Activated naive CD4-positive, alpha-beta T cell treated with anti-CD3 and anti-CD28 coated beads for 36 hours (primary cell): ENCODE measurements at regions not wholly inside any gene's neighbourhood (a gene's known extent, or its start where the extent isn't known, plus 50 kb on each side); places are given as distances from the start of the nearest gene placed in this dataset.

Experiments
- CTCF ChIA-PET: fragments of 350-600 bp; sonication (Branson Sonifier 250); formaldehyde crosslinking; loops from one replicate; lab custom pipeline; 2021; ENCODE audit warnings: antibody characterized with exemption; lab: Charles Lee
- DNase-seq: peaks from one replicate; pipeline ENCODE4 v3.0.0-alpha.2; 2020
- H3K27ac Mint-ChIP-seq: one replicate; pipeline ENCODE4 v1.8.0; 2021; ENCODE audit warnings: mild to moderate bottlenecking, mixed read lengths
- H3K27me3 Mint-ChIP-seq: one replicate; pipeline ENCODE4 v1.8.0; 2021; ENCODE audit warnings: low read depth, mixed read lengths
- H3K36me3 Mint-ChIP-seq: one replicate; pipeline ENCODE4 v1.8.0; 2021; ENCODE audit warnings: low read depth, mixed read lengths
- H3K4me1 Mint-ChIP-seq: one replicate; pipeline ENCODE4 v1.8.0; 2021; ENCODE audit warnings: low read depth, mixed read lengths
- H3K4me3 Mint-ChIP-seq: one replicate; pipeline ENCODE4 v1.8.0; 2021; ENCODE audit warnings: mild to moderate bottlenecking, moderate library complexity, mixed read lengths
- H3K9me3 Mint-ChIP-seq: one replicate; pipeline ENCODE4 v1.8.0; 2021; ENCODE audit warnings: mixed read lengths
- intact Hi-C: fragments of 100-400 bp; cut with micrococcal nuclease; formaldehyde crosslinking; loops from one replicate; pipeline ENCODE4 v1.15.1; 2023

GRCh38 chr4:112063260-112063659, 82.0 kb upstream of the FAM241A start:
- Mint-ChIP-seq H3K4me1 (no peaks in the 10 kb centered on the region), H3K9me3 (no peaks in the 10 kb centered on the region), H3K27me3 (peaks cover 13% of the 10 kb centered on the region), H3K27ac (no peak overlapping the region), H3K36me3 (no peaks in the 10 kb centered on the region), H3K4me3 (no peak overlapping the region)
- intact Hi-C loops: no loop called here
- no peak for DNase-seq
- CTCF ChIA-PET: interaction anchor here (0.6 kb wide), 1 partner anchor 522 kb away, joined by 6 read pairs; no protein-coding TSS in a partner anchor

- no peak for DNase-seq
- peaks cover 4% of the 10 kb centered on the region for H3K9me3 Mint-ChIP-seq
- H3K4me1 Mint-ChIP-seq: no peaks in the 10 kb centered on the region
- H3K27me3 Mint-ChIP-seq: peaks cover 16% of the 10 kb centered on the region
- no peak overlapping the region for H3K27ac Mint-ChIP-seq
- CTCF ChIA-PET: interaction anchor here (0.6 kb wide), 1 partner anchor 810 kb away, joined by 3 read pairs; no protein-coding TSS in a partner anchor
- no peaks in the 10 kb centered on the region for H3K36me3 Mint-ChIP-seq
- intact Hi-C loops: no loop called here
- no peak overlapping the region for H3K4me3 Mint-ChIP-seq
Measured at GRCh38 chr4:112069110-112069509, 76.1 kb upstream of the FAM241A start.

- peaks cover 8% of the 10 kb centered on the region for H3K27me3 Mint-ChIP-seq
- H3K4me1 Mint-ChIP-seq: no peaks in the 10 kb centered on the region
- CTCF ChIA-PET: interaction anchor here (1.0 to 1.1 kb wide), 2 partner anchors 105 to 302 kb away, joined by 3 read pairs; no protein-coding TSS in a partner anchor
- intact Hi-C loops: loop anchor here (10.0 kb wide), 1 partner anchor 862 kb away; no protein-coding TSS in a partner anchor
- H3K4me3 Mint-ChIP-seq: no peak overlapping the region
- H3K9me3 Mint-ChIP-seq: peaks cover 4% of the 10 kb centered on the region
- H3K27ac Mint-ChIP-seq: no peak overlapping the region
- no peaks in the 10 kb centered on the region for H3K36me3 Mint-ChIP-seq
- no peak for DNase-seq
Measured at GRCh38 chr4:112073181-112073580, 72.1 kb upstream of the FAM241A start.

GRCh38 chr4:112075129-112075753, 70.0 kb upstream of the FAM241A start:
- Mint-ChIP-seq H3K27me3 (peaks cover 3% of the 10 kb centered on the region), H3K27ac (no peak overlapping the region), H3K9me3 (peaks cover 4% of the 10 kb centered on the region), H3K4me3 (no peak overlapping the region), H3K4me1 (no peaks in the 10 kb centered on the region), H3K36me3 (no peaks in the 10 kb centered on the region)
- CTCF ChIA-PET: interaction anchor here (0.7 to 1.3 kb wide), 3 partner anchors 24 to 102 kb away, joined by 3 to 5 read pairs (median 3); no protein-coding TSS in a partner anchor
- intact Hi-C loops: loop anchor here (1.0 to 10.0 kb wide), 5 partner anchors 160 to 860 kb away; no protein-coding TSS in a partner anchor
- peak; percentile 48 for DNase-seq

DNA sequence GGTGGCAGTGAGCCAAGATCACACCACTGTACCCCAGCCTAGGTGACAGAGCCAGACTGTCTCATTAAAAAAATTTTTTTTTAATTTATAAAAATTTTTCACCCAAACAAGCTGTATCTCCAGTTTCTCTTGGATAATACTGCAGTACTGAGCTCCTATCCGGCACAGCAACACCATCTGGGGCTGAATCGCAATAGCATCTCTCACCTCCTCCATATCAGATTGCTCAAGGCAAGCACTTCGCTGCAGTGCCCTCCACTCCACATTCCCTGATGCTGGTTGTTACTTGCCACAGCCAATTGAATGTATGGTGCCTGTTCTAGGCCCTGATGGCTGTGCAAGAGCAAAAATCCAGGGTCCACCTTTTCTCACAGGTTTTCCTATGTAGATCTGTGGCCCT, 69.3 kb upstream of the FAM241A start:
- DNase-seq: no peak
- no peaks in the 10 kb centered on the region for H3K36me3 Mint-ChIP-seq
- intact Hi-C loops: loop anchor here (1.0 to 10.0 kb wide), 5 partner anchors 159 to 859 kb away; no protein-coding TSS in a partner anchor
- H3K9me3 Mint-ChIP-seq: peaks cover 4% of the 10 kb centered on the region
- H3K27ac Mint-ChIP-seq: no peak overlapping the region
- no peak overlapping the region for H3K4me3 Mint-ChIP-seq
- H3K27me3 Mint-ChIP-seq: peaks cover 2% of the 10 kb centered on the region
- CTCF ChIA-PET: interaction anchor here (0.7 to 1.3 kb wide), 5 partner anchors 24 to 163 kb away, joined by 3 to 5 read pairs (median 3); no protein-coding TSS in a partner anchor
- H3K4me1 Mint-ChIP-seq: no peaks in the 10 kb centered on the region

- CTCF ChIA-PET: interaction anchor here (0.6 kb wide), 2 partner anchors 32 to 424 kb away, joined by 3 to 4 read pairs; no protein-coding TSS in a partner anchor
- peaks cover 2% of the 10 kb centered on the region for H3K27me3 Mint-ChIP-seq
- no peak overlapping the region for H3K4me3 Mint-ChIP-seq
- H3K4me1 Mint-ChIP-seq: no peaks in the 10 kb centered on the region
- DNase-seq: no peak
- H3K9me3 Mint-ChIP-seq: peaks cover 4% of the 10 kb centered on the region
- intact Hi-C loops: loop anchor here (5.0 to 10.0 kb wide), 2 partner anchors 685 to 858 kb away; no protein-coding TSS in a partner anchor
- no peaks in the 10 kb centered on the region for H3K36me3 Mint-ChIP-seq
- H3K27ac Mint-ChIP-seq: no peak overlapping the region
Measured at GRCh38 chr4:112076919-112077608, 68.2 kb upstream of the FAM241A start.

- H3K4me1 Mint-ChIP-seq: no peaks in the 10 kb centered on the region
- CTCF ChIA-PET: no interaction called here
- no peak overlapping the region for H3K27ac Mint-ChIP-seq
- intact Hi-C loops: loop anchor here (5.0 to 10.0 kb wide), 2 partner anchors 685 to 857 kb away; no protein-coding TSS in a partner anchor
- peaks cover 4% of the 10 kb centered on the region for H3K9me3 Mint-ChIP-seq
- H3K27me3 Mint-ChIP-seq: peaks cover 2% of the 10 kb centered on the region
- H3K4me3 Mint-ChIP-seq: no peak overlapping the region
- no peaks in the 10 kb centered on the region for H3K36me3 Mint-ChIP-seq
- DNase-seq: no peak
Measured at GRCh38 chr4:112077743-112078142, 67.5 kb upstream of the FAM241A start.

DNA sequence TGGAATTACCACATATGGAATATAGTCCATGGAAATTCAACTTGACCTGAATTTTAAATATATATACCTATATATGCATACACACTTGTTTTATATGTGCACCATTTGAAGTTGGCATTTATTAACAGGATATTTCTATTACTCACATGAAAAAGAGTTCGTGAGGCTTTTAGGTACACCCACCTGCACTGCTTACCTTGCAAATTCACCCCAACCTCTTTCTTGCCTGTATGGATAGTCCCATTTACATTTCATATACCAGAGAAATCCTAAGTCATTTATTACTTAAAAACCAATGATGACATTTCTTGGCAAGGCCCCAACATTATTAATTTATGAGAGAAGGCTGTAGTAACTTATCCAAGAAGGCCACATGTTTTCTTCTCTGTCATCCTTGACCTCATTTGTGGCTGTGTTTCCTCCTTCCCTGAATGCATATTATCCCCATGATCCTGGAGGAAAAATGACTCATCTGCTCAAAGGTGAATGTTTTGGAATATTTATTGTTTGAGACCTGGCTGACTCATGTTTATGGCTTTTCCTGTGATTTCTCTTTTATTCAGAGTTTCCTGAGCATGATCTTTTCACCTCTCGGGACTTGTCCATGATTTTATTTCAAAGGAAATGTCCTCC, 62.2 kb upstream of the FAM241A start:
- intact Hi-C loops: no loop called here
- Mint-ChIP-seq H3K9me3 (no peaks in the 10 kb centered on the region), H3K4me1 (peaks cover 4% of the 10 kb centered on the region), H3K27me3 (peaks cover 5% of the 10 kb centered on the region), H3K27ac (no peak overlapping the region), H3K4me3 (no peak overlapping the region), H3K36me3 (no peaks in the 10 kb centered on the region)
- no peak for DNase-seq
- CTCF ChIA-PET: interaction anchor here (1.1 kb wide), 1 partner anchor 9 kb away, joined by 3 read pairs; no protein-coding TSS in a partner anchor

DNA sequence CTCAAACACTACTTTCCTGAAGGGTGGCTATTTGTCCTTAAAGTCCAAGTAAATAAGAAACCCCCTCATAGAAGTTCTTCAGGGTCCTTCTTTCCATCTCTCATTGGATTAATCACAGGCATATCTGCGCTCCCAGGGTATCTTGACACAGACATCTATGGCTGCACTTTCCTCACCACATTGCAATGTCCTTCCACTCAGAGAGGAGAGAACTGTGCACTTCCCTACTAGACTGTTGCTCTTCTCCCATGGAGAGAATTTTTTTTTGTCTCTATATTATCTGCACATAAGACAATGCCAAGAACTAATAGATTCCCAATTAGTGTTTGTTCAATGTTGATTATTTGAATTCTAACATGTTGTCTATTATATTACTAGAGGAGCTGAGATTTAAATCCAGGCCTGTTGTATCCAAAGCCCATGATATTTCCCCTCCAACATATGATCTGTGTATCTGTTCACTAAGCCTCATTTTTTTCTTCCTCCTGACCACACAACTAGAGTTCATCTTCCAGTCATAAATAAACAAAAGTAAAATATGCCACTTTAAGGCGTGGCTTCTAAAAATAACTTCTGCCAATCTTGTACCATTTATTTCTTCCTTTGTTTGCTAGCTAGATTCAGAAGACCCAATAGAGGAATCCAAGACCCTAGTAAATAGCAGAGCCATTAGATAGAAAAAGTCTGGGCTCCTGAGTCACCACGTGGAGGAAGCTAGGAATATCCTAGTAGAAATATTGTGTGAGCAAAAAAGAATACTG, 61.5 kb upstream of the FAM241A start:
- intact Hi-C loops: no loop called here
- CTCF ChIA-PET: interaction anchor here (1.3 kb wide), 1 partner anchor 15 kb away, joined by 3 read pairs; no protein-coding TSS in a partner anchor
- peaks cover 5% of the 10 kb centered on the region for H3K27me3 Mint-ChIP-seq
- H3K4me3 Mint-ChIP-seq: no peak overlapping the region
- H3K9me3 Mint-ChIP-seq: no peaks in the 10 kb centered on the region
- H3K27ac Mint-ChIP-seq: no peak overlapping the region
- H3K36me3 Mint-ChIP-seq: no peaks in the 10 kb centered on the region
- peaks cover 4% of the 10 kb centered on the region for H3K4me1 Mint-ChIP-seq
- DNase-seq: no peak

GRCh38 chr4:112085156-112086035, 59.9 kb upstream of the FAM241A start:
- Mint-ChIP-seq H3K4me1 (peaks cover 4% of the 10 kb centered on the region), H3K27ac (no peak overlapping the region), H3K4me3 (no peak overlapping the region), H3K9me3 (no peaks in the 10 kb centered on the region), H3K36me3 (no peaks in the 10 kb centered on the region), H3K27me3 (peaks cover 5% of the 10 kb centered on the region)
- CTCF ChIA-PET: interaction anchor here (0.6 to 1.3 kb wide), 2 partner anchors 14 to 417 kb away, joined by 3 read pairs; no protein-coding TSS in a partner anchor
- no peak for DNase-seq
- intact Hi-C loops: no loop called here

DNA sequence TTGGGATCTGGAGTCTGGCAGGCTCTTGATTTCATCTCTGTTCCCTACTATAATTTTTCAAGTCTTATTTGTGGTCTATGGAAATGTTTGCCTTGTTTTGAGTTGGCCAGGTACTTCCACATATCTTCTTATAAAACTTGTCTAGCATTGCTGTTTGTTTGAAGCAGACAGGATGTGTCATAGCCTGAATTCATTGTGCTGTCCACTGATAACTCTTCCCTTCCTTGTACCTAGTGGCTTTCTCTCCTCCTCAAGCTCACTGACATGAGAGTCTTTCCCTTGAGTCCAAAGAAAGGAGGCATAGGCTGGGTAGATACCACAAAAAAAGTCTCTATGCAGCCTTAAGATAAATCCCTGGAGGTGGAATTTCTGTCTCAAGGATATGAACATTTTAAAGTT, 59.2 kb upstream of the FAM241A start:
- no peaks in the 10 kb centered on the region for H3K36me3 Mint-ChIP-seq
- no peaks in the 10 kb centered on the region for H3K9me3 Mint-ChIP-seq
- H3K27me3 Mint-ChIP-seq: peaks cover 5% of the 10 kb centered on the region
- intact Hi-C loops: no loop called here
- H3K4me1 Mint-ChIP-seq: peaks cover 4% of the 10 kb centered on the region
- no peak overlapping the region for H3K27ac Mint-ChIP-seq
- H3K4me3 Mint-ChIP-seq: no peak overlapping the region
- DNase-seq: no peak
- CTCF ChIA-PET: interaction anchor here (0.6 kb wide), 1 partner anchor 416 kb away, joined by 3 read pairs; no protein-coding TSS in a partner anchor
